Spleen (tissue), 11 donors: ENCODE measurements at regions not wholly inside any gene's neighbourhood (a gene's known extent, or its start where the extent isn't known, plus 50 kb on each side); places are given as distances from the start of the nearest gene placed in this dataset.

Experiments used
- DNase-seq: peaks from one replicate; pipeline ENCODE4 v3.0.0-alpha.2; 2020
- H3K27ac ChIP-seq, 8 donors: fragments of 200-600 bp; sonication (generic) in 7 of 8; 1 replicate in 4 of 8; 2 replicates in 4 of 8; pipeline versions ENCODE4 v1.5.0 to v1.8.0; 2016 to 2021; ENCODE audit warnings: inconsistent platforms in 4 of 8, mild to moderate bottlenecking in 4 of 8, moderate library complexity in 1 of 8
- H3K27me3 ChIP-seq, 7 donors: fragments of 200-600 bp; sonication (generic) in 6 of 7; replicated peaks in 1 of 7; 1 replicate in 4 of 7; 2 replicates in 3 of 7; pipeline versions ENCODE4 v1.5.0 to v1.8.0; 2016 to 2021; ENCODE audit warnings: inconsistent platforms in 3 of 7, mild to moderate bottlenecking in 1 of 7
- H3K36me3 ChIP-seq, 6 donors: fragments of 200-600 bp; sonication (generic) in 5 of 6; 1 replicate in 4 of 6; 2 replicates in 2 of 6; pipeline versions ENCODE4 v1.5.0 to v1.8.0; 2016 to 2021; ENCODE audit warnings: inconsistent platforms in 2 of 6
- H3K4me1 ChIP-seq, 6 donors: fragments of 200-600 bp; sonication (generic) in 5 of 6; 1 replicate in 3 of 6; 2 replicates in 3 of 6; pipeline versions ENCODE4 v1.5.0 to v1.8.0; 2016 to 2021; ENCODE audit warnings: inconsistent platforms in 3 of 6
- H3K4me3 ChIP-seq, 8 donors: fragments of 200-600 bp; sonication (generic) in 7 of 8; 1 replicate in 4 of 8; 2 replicates in 4 of 8; pipeline versions ENCODE4 v1.5.0 to v1.8.0; 2016 to 2021; ENCODE audit warnings: inconsistent platforms in 4 of 8, mild to moderate bottlenecking in 4 of 8, moderate library complexity in 2 of 8
- H3K9me3 ChIP-seq, 8 donors: fragments of 200-600 bp; sonication (generic) in 7 of 8; 1 replicate in 4 of 8; 2 replicates in 4 of 8; pipeline versions ENCODE4 v1.5.0 to v1.8.0; 2016 to 2021; ENCODE audit warnings: inconsistent platforms in 4 of 8
- POLR2A ChIP-seq, 3 donors: fragments of 450-650 bp; IDR thresholded peaks; one replicate each; pipeline ENCODE4 v1.5.1; 2017; ENCODE audit warnings: antibody characterized with exemption in 3 of 3, mild to moderate bottlenecking in 1 of 3
- POLR2AphosphoS5 ChIP-seq, 3 donors: sonication (generic); formaldehyde crosslinking; IDR thresholded peaks; one replicate each; pipeline ENCODE4 v1.5.1; 2017; ENCODE audit warnings: antibody characterized with exemption in 3 of 3
- WGBS, 5 donors: extraction: QIAGEN DNeasy Blood & Tissue Kit in 3 of 5; methylation state at CpG; one replicate each; pipeline versions ENCODE4 v1.1.5 to v1.1.7; 2013 to 2018; 5-methylcytosine and 5-hydroxymethylcytosine counted together
- intact Hi-C: fragments of 100-400 bp; cut with DNase I; formaldehyde crosslinking; loops from one replicate; pipeline ENCODE4 v1.15.0; 2023; ENCODE audit warnings: low total_unique reads
- TF ChIP-seq, protein P1 (sequence below), 11 experiments: fragments of 200-600 bp in 7 of 11; fragments of 450-650 bp in 4 of 11; sonication (generic) in 4 of 11; IDR thresholded peaks in 8 of 11; conservative IDR thresholded peaks in 3 of 11; 1 replicate in 7 of 11; 2 replicates in 4 of 11; pipeline versions ENCODE4 v1.4.0 to v1.8.0; 2016 to 2021; ENCODE audit warnings: antibody characterized with exemption in 11 of 11, inconsistent platforms in 4 of 11, mild to moderate bottlenecking in 1 of 11
- donor health status: healthy with polysubstance abuse.
- donor health status: DM: no; HTN: no; CAD: no; lungs with moderate emphysema.
- donor health status: DM: no; HTN: no; CAD: no.
- donor health status: Bipolar disorder and iron deficiency.
- donor health status: healthy.
- donor health status: DM: no; HTN: no; CAD: no.
- donor health status: DM: yes; HTN: yes; CAD: no.

DNA sequence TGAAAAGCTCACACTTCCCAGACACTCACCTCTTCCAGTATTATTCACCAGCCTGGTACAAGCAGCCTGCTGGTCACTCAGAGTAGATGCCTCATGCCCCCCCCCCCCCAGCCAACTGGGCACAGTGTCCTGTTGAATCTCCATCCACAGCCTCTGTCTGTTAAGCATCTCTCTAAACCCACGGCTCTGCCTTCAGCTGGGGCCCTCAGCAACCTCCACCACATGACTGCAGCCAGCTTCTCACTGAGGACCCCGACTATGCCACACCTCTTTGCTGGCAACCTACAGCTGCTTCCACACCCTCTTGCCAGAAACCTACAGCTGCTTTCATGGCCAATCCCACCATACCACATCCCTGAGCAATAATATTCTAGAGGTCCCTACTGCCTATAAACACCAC is 113.1 kb downstream of the RHOU start:
- H3K36me3 ChIP-seq = no peaks in the 10 kb centered on the region
- no peak overlapping the region for H3K27ac ChIP-seq
- intact Hi-C loops = no loop called here
- peaks cover 0 to under 1% (median 0%) of the 10 kb centered on the region in 8 donors for H3K9me3 ChIP-seq
- H3K27me3 ChIP-seq = no peaks in the 10 kb centered on the region
- no peak for DNase-seq
- no peak overlapping the region for H3K4me3 ChIP-seq
- peaks cover 0 to 25% (median 6%) of the 10 kb centered on the region in 6 donors for H3K4me1 ChIP-seq
- WGBS, 5 donors = 47 to 77% (median 70%) methylated on average over 2 of the region's 2 CpGs
- TF ChIP-seq, protein P1, sequence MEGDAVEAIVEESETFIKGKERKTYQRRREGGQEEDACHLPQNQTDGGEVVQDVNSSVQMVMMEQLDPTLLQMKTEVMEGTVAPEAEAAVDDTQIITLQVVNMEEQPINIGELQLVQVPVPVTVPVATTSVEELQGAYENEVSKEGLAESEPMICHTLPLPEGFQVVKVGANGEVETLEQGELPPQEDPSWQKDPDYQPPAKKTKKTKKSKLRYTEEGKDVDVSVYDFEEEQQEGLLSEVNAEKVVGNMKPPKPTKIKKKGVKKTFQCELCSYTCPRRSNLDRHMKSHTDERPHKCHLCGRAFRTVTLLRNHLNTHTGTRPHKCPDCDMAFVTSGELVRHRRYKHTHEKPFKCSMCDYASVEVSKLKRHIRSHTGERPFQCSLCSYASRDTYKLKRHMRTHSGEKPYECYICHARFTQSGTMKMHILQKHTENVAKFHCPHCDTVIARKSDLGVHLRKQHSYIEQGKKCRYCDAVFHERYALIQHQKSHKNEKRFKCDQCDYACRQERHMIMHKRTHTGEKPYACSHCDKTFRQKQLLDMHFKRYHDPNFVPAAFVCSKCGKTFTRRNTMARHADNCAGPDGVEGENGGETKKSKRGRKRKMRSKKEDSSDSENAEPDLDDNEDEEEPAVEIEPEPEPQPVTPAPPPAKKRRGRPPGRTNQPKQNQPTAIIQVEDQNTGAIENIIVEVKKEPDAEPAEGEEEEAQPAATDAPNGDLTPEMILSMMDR (IDR thresholded peaks at IDR 0.05 in 8 of 11, conservative IDR thresholded peaks at IDR 0.05 in 3 of 11) = no peak
- no peak for TF ChIP-seq POLR2A (IDR thresholded peaks at IDR 0.05)
- no peak for TF ChIP-seq POLR2AphosphoS5 (IDR thresholded peaks at IDR 0.05)

DNA sequence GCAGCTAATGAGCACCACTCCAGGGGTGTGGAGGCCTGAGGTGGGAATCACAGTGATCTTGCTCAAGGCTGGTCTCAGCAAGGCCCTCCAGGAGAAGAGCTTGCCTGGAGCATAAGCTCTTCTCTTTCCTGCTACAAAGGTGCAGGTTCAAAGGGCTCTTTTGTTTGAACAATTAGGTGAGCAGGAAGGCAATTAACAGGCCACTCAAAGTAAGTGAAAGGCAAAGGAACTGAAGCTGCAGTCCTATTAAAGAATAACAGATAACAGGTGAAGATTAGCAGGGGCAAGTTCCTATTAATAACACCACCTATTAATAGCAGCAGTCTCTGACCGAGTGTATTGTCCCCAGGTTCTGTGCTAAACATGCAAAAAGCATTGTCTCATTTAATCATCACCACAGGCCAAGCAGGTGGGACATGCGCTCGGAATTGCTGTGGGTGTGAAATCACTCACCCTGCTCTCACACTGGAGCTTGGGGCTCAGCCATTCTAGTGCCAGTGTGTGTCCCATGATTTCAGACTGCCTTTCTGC is 113.8 kb downstream of the RHOU start:
- intact Hi-C loops = no loop called here

DNA sequence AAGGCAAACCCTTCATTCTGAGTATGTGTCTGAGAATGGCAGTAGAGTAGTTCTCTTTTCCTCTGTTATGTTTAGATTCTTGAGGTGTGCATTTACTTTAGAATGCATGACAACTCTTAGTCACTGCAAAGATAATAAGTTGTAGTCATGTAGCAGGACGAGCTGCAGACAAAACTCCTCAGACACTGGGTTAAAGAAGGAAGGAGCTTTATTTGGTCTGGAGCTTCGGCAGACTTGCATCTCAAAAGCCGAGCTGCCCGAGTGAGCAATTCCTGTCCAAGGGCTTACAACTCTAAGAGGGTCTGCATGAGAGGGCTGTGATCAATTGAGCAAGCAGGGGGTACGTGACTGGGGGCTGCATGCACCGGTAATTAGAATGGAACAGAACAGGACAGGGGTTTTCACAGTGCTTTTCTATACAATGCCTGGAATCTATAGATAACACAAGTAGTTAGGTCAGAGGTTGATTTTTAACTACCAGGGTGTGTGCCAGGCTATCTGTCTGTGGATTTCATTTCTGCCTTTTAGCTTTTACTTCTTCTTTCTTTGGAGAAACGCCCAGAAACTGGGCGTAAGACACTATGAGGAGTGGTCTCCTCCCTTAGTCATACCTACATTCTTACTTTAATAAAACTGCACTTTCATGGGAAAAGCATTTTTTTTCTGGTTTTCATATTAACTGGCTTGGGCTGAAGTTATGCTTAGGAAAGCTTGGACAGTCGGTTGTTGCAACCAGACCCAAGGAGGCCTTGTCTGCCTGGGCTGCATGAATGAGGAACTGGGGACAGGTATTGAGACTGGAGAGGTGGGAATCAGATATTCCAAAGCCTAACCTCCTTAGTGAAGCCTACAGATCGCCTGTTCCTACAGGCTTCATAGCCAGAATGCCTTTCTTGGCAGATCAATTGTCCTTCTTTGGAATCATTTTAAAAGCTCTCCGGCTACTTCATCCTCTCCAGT is 115.1 kb downstream of the RHOU start:
- Histone ChIP-seq H3K27ac (no peak overlapping the region), H3K27me3 (no peaks in the 10 kb centered on the region), H3K9me3 (peaks cover 0 to 3% (median 0%) of the 10 kb centered on the region in 8 donors), H3K4me3 (no peak overlapping the region), H3K4me1 (peaks cover 0 to 25% (median 6%) of the 10 kb centered on the region in 6 donors), H3K36me3 (no peaks in the 10 kb centered on the region)
- 59 to 76% (median 70%) methylated on average over 11 of the region's 11 CpGs for WGBS, 5 donors
- DNase-seq = no peak
- TF ChIP-seq POLR2AphosphoS5 (IDR thresholded peaks at IDR 0.05) (no peak), POLR2A (IDR thresholded peaks at IDR 0.05) (no peak)
- TF ChIP-seq, protein P1 (IDR thresholded peaks at IDR 0.05 in 8 of 11, conservative IDR thresholded peaks at IDR 0.05 in 3 of 11) = no peak
- intact Hi-C loops = no loop called here

More for the DNA sequence above, 113.8 kb downstream of the RHOU start:
- Histone ChIP-seq H3K9me3 (no peaks in the 10 kb centered on the region), H3K4me3 (no peak overlapping the region), H3K36me3 (no peaks in the 10 kb centered on the region), H3K27ac (no peak overlapping the region), H3K4me1 (peaks cover 0 to 25% (median 6%) of the 10 kb centered on the region in 6 donors), H3K27me3 (no peaks in the 10 kb centered on the region)
- DNase-seq = no peak
- no peak for TF ChIP-seq POLR2A (IDR thresholded peaks at IDR 0.05)
- TF ChIP-seq, protein P1 (IDR thresholded peaks at IDR 0.05 in 8 of 11, conservative IDR thresholded peaks at IDR 0.05 in 3 of 11) = no peak
- no peak for TF ChIP-seq POLR2AphosphoS5 (IDR thresholded peaks at IDR 0.05)
- 85 to 93% (median 88%) methylated on average over 3 of the region's 3 CpGs for WGBS, 5 donors

DNA sequence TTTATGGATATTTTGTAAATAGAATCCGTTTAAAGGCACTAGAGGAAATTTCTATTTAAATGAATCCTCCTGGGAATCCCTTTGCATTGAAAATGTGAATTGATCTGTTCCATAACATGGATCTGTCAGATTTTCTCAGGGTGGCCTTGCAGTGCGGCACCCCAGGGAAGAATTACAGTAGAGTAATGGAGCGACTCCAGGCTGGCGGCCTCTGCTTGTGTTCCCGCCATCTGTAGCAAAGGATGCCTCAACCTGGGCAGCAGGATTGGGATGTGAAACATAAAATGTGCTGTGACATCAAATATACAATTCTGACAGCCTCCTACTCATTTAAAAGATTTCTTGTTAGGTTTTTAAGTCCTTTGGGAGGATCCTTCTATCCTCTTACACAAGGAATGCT is 115.9 kb downstream of the RHOU start:
- H3K36me3 ChIP-seq = no peaks in the 10 kb centered on the region
- intact Hi-C loops = no loop called here
- H3K4me3 ChIP-seq = no peak overlapping the region
- H3K4me1 ChIP-seq = peaks cover 0 to 25% (median 6%) of the 10 kb centered on the region in 6 donors
- TF ChIP-seq POLR2A (IDR thresholded peaks at IDR 0.05) (no peak), POLR2AphosphoS5 (IDR thresholded peaks at IDR 0.05) (no peak)
- TF ChIP-seq, protein P1 (IDR thresholded peaks at IDR 0.05 in 8 of 11, conservative IDR thresholded peaks at IDR 0.05 in 3 of 11) = no peak
- WGBS, 5 donors = 80 to 96% (median 88%) methylated on average over 4 to 5 of the region's 5 CpGs
- DNase-seq = no peak
- no peaks in the 10 kb centered on the region for H3K27me3 ChIP-seq
- H3K27ac ChIP-seq = no peak overlapping the region
- H3K9me3 ChIP-seq = peaks cover 0 to 9% (median 1%) of the 10 kb centered on the region in 8 donors
